ENCODE measurements at regions not wholly inside any gene's neighbourhood (a gene's known extent, or its start where the extent isn't known, plus 50 kb on each side); places are given as distances from the start of the nearest gene placed in this dataset.
A peak's percentile ranks its signal among the peaks of the same experiment; 100 is the strongest.
"Not testable (repeated sequence)": the region's sequence is repeated elsewhere in the genome, so short reads cannot be mapped to it uniquely, and the experiment has no call there.

GRCh38 chr16:52386694-52387093 lies 160.2 kb downstream of the TOX3 start:
- DNase-seq: no peak

- DNase-seq: no peak
These were observed 162.6 kb downstream of the TOX3 start for GRCh38 chr16:52384378-52384777.

GRCh38 chr16:52383640-52384292 lies 163.2 kb downstream of the TOX3 start:
- DNase-seq: peak; percentile 24

- DNase-seq: no peak
These were observed 163.8 kb downstream of the TOX3 start for GRCh38 chr16:52383119-52383518.

- no peak for DNase-seq
These were observed 167.4 kb downstream of the TOX3 start for GRCh38 chr16:52379551-52379950.

GRCh38 chr16:52376676-52377280 lies 170.2 kb downstream of the TOX3 start:
- DNase-seq: no peak

- no peak for DNase-seq
These were observed 174.6 kb downstream of the TOX3 start for GRCh38 chr16:52372313-52372712.

GRCh38 chr16:52368859-52369258 lies 178.1 kb downstream of the TOX3 start:
- no peak for DNase-seq

- DNase-seq: no peak
These were observed 179.1 kb downstream of the TOX3 start for GRCh38 chr16:52367821-52368220.

GRCh38 chr16:52366983-52367382 lies 180.0 kb downstream of the TOX3 start:
- DNase-seq: no peak

GRCh38 chr16:52364500-52364899 lies 182.4 kb downstream of the TOX3 start:
- DNase-seq: no peak

GRCh38 chr16:52363082-52363481 lies 183.9 kb downstream of the TOX3 start:
- DNase-seq: no peak

- DNase-seq: no peak
These were observed 189.2 kb downstream of the TOX3 start for GRCh38 chr16:52357711-52358110.

- DNase-seq: no peak
These were observed 193.7 kb downstream of the TOX3 start for GRCh38 chr16:52353249-52353648.

- DNase-seq: no peak
These were observed 195.5 kb downstream of the TOX3 start for GRCh38 chr16:52351451-52351850.

GRCh38 chr16:52350031-52350642 lies 196.8 kb downstream of the TOX3 start:
- no peak for DNase-seq

- DNase-seq: no peak
These were observed 200.2 kb downstream of the TOX3 start for GRCh38 chr16:52346709-52347108.

GRCh38 chr16:52333673-52334072 lies 213.3 kb downstream of the TOX3 start:
- not testable (repeated sequence) for DNase-seq

GRCh38 chr16:52320930-52321439 lies 226.0 kb downstream of the TOX3 start:
- DNase-seq: no peak

- peak; percentile 83 for DNase-seq
These were observed 228.5 kb downstream of the TOX3 start for GRCh38 chr16:52318302-52319009.

GRCh38 chr16:52316241-52316640 lies 230.7 kb downstream of the TOX3 start:
- no peak for DNase-seq

GRCh38 chr16:52312716-52313115 lies 234.2 kb downstream of the TOX3 start:
- no peak for DNase-seq

Measured in SHP77 treated with DMSO at 0.1 percent for 48 hours (cell line).